Activated CD4-positive, CD25-positive, alpha-beta regulatory T cell treated with anti-CD3 and anti-CD28 coated beads, Interleukin-2, amount 50 U/mL, for 24 hours (primary cell): ENCODE measurements at regions not wholly inside any gene's neighbourhood (a gene's known extent, or its start where the extent isn't known, plus 50 kb on each side); places are given as distances from the start of the nearest gene placed in this dataset.

Experiments used
- ATAC-seq, 2 donors: fragments of 150-1000 bp; cut with Tn5 transposase; one replicate each; pipeline ENCODE4 v1.10.0; 2021; ENCODE audit warnings: mild to moderate bottlenecking in 1 of 2, moderate library complexity in 1 of 2

- ATAC-seq: no peak
Measured at GRCh38 chr5:74421377-74421776, 219.2 kb downstream of the ENC1 start.

- no peak for ATAC-seq
Measured at GRCh38 chr5:74420947-74421346, 219.6 kb downstream of the ENC1 start.

DNA sequence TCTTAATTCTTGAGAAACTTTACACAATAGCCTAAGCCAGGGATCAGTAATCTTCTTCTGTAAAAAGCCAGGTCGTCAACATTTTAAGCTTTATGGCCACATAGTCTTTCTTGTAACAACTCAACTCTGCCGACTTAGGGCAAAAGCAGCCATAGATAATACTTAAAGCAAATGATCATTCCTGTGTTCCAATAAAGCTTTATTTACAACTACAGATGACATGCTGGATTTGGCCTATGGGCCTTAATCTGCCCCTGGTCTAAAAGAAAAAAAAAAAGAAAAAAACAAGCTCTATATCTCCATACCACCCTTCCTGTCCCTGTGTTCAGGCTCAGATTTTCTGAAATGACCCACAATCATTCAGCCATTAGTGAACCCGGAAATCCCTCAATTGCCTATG is 220.3 kb downstream of the ENC1 start:
- ATAC-seq: no peak

GRCh38 chr5:74419468-74419867 is 221.1 kb downstream of the ENC1 start:
- ATAC-seq: no peak

DNA sequence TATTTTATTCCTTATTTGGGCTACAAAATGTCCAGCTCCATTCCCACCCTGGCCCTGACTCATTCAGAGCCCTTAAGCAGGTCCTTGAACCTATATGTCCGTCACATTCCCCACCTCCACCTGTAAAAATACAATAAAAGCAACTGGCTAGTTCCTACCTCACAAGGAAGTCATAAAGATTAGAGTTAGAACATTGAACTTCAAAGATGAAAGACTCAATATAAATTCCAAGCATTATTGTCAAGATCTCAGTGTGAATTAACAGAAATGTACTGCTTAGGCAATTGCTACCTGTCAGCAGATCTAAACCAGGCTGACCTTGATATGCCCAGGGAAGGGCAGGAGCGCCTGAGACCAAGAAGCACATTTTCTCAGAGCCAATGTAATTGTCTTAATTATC is 221.8 kb downstream of the ENC1 start:
- no peak for ATAC-seq

DNA sequence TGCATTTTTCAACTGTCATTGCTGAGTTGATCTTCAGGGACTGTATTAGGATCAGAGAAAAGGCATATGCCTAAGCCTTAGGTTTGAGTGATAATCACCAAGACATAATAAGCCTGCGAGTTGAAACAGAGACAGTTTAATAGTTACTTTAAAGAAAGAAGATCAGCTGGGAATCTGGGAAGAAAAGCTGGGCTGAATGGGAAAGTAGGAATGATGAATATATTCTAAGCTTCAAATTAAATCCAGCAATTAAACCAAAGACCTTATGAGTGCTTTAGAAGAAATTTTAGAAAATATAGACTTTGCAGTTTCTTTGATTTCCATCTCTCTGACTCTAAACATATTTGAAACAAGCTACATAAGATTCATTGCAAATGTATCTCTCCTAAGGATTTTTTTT is 222.3 kb downstream of the ENC1 start:
- ATAC-seq: no peak

- ATAC-seq: no peak
Measured at GRCh38 chr5:74415695-74416102, 224.8 kb downstream of the ENC1 start.

DNA sequence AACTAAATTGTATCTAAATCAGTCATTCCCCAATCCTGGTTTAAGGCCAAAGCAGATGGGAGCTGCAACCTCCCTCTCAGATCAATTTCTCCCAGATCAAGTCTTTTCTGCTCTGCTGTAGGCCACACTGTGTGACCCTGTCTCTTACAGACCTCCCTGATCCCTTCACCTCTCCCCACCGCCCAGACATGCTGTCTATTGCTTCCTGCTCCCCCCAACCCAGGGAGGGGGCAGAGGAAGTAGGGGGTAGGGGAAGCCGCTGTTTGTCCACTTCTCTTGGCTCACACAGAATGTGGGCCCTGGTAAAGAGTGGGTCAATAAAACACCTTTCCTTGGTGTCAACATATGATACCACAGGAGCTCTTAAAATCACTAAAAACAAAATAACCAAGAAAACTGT is 226.3 kb downstream of the ENC1 start:
- ATAC-seq: no peak

DNA sequence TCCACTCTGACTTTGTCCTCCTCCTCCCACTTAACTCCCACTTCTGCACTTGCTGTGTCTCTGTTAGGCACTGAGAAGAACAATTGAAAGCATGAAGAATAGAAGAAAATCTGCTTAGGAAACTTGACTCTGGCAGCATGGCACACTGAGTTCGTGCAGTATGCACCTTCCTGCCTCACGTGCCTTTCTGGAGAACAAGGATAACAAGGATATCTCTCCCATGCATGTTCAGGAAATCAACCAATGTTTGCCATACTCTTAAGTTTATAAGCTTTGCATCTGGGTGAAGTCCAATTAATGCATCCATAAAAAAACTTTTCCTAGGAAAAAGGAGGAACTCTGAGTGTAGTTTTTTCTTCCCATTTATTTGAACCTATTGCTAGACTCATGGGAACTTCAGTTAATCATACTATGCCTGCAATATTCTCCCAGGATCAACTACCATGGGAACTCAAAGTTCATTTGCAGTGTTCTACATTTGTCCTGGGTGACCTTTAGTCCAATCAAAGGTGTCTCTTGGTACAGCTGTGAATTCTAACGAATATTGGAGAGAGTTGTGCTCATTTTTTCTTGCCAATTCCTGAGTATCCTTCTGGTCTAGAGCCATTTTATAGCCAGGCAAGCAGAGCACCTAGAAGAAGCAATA is 227.0 kb downstream of the ENC1 start:
- no peak for ATAC-seq

DNA sequence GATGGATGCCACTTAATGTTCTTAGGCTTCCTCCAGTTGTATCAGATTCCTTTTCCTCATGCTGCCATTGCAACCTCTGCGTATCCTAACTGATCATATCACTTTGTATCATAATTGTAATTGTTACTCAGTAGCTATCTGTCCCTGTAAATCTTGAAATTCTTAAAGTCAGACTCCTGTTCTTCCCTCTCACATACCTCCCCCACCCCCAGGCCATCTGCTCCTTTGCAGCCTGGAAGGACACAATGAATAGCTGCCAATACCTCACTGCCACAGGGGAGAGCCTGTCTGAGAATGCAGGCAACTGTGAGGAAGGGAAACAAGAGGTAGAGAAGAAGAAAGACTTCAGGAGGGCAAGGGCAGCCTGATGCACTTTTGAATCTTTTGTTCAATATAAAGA is 228.5 kb downstream of the ENC1 start:
- no peak for ATAC-seq

- no peak for ATAC-seq
Measured at GRCh38 chr5:74409712-74410111, 230.8 kb downstream of the ENC1 start.

DNA sequence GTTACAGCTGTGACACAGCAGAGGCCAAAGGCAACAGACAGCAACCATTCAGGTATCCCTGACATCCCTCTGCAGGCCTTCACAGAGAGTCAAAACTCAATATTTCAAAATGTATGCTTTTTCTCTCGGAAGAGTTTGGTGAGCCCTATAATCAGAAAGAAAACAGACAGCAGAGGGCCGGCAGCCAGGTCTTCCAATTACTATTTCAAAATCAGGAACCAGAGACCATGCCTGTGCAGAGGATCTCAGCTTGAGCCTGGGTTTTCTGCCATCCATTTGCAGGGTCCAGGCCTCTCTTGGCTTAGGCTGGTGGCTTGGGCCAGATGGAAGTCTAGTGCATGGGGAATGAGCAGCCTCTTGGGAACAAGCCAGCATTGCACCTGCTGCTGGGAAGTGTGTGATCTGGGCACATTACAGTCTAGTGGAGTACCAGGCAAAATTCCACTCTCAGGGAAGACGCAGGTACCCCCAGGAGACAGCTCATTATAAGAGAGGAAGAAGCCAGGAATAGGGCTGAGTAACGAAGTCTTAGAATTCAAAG is 231.3 kb downstream of the ENC1 start:
- no peak for ATAC-seq

DNA sequence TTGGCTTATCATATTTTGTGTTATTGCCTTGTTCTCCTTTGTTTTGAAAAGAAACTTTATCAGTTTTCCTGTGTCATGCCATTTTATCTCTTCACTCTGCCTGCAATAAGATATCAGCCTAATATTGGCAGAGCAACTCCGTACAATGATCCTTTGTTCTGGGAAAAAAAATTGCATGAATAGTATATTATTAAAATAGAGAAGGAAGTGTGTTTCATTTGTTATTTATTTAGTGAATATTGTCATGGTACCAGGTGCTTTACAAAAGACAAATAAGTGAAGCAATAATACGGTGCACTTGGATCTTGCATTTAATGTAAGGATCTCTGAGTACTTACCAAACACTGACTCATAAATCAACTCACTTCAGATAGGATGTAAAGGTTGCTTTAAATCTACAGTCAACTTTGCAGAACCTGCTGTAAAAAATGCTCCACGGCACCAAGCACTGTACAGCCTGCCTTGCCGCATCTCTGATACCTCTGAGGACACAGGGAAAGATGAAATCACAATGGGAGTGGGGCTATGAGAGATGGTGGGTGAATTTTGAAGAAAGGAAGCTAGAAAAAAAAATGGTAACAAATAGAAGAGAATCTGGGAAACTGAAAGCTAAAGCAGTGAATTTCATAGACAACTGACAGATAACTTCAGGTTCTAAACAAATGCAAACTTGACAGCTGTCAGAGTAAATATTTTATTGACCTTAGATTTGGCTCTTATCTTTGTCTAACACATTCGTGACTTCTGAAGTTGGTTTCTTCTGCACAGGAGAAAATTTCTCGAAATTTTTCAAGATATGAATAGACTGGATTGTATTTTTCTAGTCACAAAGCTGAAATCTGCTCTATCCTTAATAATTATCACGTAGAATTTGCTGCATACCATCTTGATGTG is 232.1 kb downstream of the ENC1 start:
- ATAC-seq: no peak

DNA sequence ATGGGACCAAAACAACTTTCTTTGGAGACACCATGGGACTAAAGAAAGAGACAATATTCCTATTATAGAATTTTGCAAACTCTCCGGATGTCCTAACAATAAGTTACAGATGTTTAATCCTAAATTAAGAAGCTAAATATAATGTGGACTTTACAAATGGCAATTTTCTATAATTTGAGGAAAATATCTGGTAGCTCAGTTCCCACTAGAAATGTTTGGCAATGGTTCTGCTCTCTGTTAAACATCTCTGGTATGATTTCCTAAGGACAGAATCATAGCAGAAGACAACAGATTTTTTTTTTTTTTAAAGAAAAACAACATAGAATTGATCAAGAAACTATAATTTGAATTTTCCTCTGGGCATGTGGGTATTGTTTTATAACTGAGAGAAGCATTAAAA is 232.8 kb downstream of the ENC1 start:
- no peak for ATAC-seq

- no peak for ATAC-seq
Measured at GRCh38 chr5:74406844-74407243, 233.7 kb downstream of the ENC1 start.

- no peak for ATAC-seq
Measured at GRCh38 chr5:74405593-74405992, 234.9 kb downstream of the ENC1 start.

DNA sequence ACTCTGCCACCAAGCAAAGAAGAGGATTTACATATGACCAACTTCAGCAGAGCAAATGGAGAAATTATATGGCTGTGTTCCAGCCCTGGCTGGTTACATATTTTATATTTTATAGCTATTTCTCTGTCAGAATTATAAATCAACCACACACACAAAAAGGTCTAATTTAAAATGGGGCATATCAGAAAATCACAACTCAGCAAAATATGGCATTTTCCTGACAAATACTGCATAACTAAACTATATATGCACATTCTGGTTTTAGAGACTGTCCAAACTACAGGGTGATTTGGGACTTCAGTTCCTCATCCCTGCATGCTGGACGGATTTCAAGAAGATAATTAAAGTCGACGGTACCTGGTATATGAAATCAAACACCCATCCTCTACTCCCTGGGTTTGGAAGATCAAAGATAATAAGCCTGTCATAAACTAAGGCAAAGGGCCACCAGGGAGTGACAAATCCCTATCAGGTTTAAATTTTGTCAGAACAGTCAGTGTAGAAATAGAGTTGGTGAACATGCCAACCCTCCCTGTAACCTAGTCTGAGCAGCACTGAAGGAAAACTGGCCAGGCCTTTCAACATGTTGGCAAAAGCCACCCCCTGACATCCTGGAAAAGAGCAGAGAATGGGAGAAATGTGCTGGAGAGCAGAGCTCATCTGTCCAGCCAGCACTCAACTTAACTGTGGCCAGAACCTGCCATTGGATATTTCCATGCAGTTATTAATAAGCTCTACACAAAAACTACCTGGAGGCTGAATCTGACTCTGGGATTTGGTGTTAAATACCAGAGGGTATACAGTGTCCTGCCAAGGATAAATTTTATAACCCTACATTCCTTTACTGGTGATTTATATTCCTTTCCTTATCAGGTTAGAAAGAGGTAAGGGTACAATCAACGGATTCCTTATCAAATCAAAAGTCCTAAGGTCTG is 235.7 kb downstream of the ENC1 start:
- ATAC-seq: no peak

DNA sequence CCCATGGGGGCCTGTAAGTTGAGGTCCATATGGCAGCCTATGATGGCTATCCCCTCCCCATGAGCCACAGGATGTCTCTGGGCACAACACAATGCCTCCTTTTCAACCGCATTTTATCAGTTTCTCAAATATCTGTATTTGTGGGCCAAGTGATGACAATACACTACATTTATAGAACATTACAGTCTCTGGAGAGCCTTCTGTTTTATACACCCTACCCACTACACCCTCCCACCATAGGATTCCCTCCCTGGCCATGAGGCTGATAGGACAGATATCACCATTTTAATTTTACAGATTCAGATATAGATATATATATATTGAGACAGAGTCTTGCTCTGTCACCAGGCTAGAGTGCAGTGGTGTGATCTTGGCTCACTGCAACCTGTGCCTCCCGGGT is 236.8 kb downstream of the ENC1 start:
- ATAC-seq: no peak

DNA sequence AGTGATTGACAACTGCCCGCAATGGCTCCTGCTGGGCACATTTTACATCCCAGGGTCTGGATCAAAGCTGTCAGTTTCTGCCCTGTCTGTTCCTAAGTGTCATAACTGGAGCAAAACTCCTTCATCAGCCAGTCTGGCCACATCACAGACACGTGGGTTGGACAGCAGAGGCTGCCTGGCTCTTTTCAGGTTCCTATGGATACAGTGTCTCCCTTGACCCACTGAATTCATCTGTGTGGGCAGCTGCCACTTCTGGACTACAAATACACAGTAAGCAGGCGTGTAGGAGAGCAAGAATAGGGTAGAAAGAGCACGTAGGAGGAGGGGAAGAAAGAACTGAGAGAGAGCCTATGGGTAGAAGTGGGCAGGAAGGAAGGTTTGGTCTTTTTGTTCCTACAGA is 238.0 kb downstream of the ENC1 start:
- no peak for ATAC-seq

DNA sequence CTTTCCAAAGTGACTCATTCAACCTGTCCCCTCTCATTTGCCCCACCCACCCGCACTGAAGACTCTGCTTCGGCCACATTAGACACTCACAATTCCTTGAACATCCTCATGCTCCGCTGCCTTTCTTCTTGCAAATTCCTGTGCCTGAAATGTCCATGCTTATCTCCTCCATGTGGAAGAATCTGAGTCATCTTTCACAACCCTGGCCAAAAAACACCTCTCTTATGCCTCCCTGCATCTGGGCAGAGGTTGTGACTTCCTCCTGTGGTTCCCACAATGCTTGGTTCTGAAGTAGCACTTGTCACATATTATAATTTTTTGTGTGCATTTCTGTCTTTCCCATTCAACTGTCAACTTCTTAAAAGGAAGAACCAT is 238.6 kb downstream of the ENC1 start:
- no peak for ATAC-seq

GRCh38 chr5:74401281-74401945 is 239.1 kb downstream of the ENC1 start:
- ATAC-seq: no peak

DNA sequence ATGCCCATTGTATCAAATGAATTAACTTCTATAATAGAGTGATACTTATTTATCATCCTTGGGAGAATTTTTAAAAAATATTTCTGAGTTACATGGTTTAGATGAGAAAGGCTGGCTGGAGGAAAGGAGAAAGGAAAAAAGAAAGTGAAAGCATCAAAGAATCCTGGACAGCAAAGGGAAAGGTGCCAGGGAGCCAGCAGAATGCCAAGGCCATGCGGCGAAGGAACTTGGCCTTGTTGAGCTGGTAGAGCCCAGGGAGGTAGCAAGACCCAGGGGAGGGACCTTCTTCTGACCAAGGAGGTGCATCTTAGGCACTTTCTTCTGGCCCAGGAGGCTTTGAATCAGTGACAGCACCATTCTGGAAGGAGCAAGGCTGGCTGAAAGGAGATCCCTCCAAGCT is 240.5 kb downstream of the ENC1 start:
- ATAC-seq: no peak
